Liver (tissue), 8 donors: ENCODE measurements at regions not wholly inside any gene's neighbourhood (a gene's known extent, or its start where the extent isn't known, plus 50 kb on each side); places are given as distances from the start of the nearest gene placed in this dataset.

Source experiments
- DNase-seq: peaks from one replicate; pipeline ENCODE4 v3.0.0-alpha.2; 2017; ENCODE audit warnings: low spot score
- H3K27ac ChIP-seq, 2 donors: one replicate each; pipeline ENCODE4 v1.7.0; 2013; ENCODE audit warnings: inconsistent platforms in 2 of 2, low read length in 2 of 2, control low read depth in 1 of 2, low read depth in 1 of 2, mild to moderate bottlenecking in 1 of 2
- H3K27me3 ChIP-seq, 4 donors: one replicate each; pipeline versions ENCODE4 v1.6.1 to v1.7.0; 2013; ENCODE audit warnings: low read length in 3 of 4, inconsistent platforms in 1 of 4, mild to moderate bottlenecking in 1 of 4, moderate library complexity in 1 of 4; ENCODE audit not compliant: control insufficient read depth in 4 of 4, insufficient read depth in 4 of 4
- H3K36me3 ChIP-seq, 4 donors: one replicate each; pipeline versions ENCODE4 v1.6.1 to v1.7.0; 2013; ENCODE audit warnings: low read length in 3 of 4, mild to moderate bottlenecking in 3 of 4, low read depth in 1 of 4, moderate library complexity in 1 of 4; ENCODE audit not compliant: control insufficient read depth in 4 of 4, insufficient read depth in 3 of 4
- H3K4me1 ChIP-seq, 4 donors: one replicate each; pipeline versions ENCODE4 v1.6.1 to v1.7.0; 2013; ENCODE audit warnings: low read length in 3 of 4, mild to moderate bottlenecking in 3 of 4, moderate library complexity in 1 of 4; ENCODE audit not compliant: control insufficient read depth in 4 of 4, insufficient read depth in 4 of 4
- H3K4me3 ChIP-seq, 3 donors: one replicate each; pipeline versions ENCODE4 v1.6.1 to v1.7.0; 2013; ENCODE audit warnings: low read length in 3 of 3, control low read depth in 1 of 3, low read depth in 1 of 3, mild to moderate bottlenecking in 1 of 3
- H3K9ac ChIP-seq, 2 donors: one replicate each; pipeline ENCODE4 v1.7.0; 2013; ENCODE audit warnings: low read length in 2 of 2, mild to moderate bottlenecking in 2 of 2, moderate library complexity in 2 of 2, control low read depth in 1 of 2, low read depth in 1 of 2
- H3K9me3 ChIP-seq, 4 donors: one replicate each; pipeline versions ENCODE4 v1.6.1 to v1.7.0; 2013; ENCODE audit warnings: low read length in 3 of 4; ENCODE audit not compliant: control insufficient read depth in 4 of 4
- EGR1 ChIP-seq, 2 donors: IDR thresholded peaks; 2 replicates each; pipeline ENCODE4 v1.6.1; 2016 to 2018; ENCODE audit warnings: antibody characterized with exemption in 2 of 2, low read depth in 2 of 2
- FOXA1 ChIP-seq: IDR thresholded peaks from 2 replicates; pipeline ENCODE4 v1.6.1; 2016; ENCODE audit warnings: antibody characterized with exemption
- FOXA2 ChIP-seq: IDR thresholded peaks from 2 replicates; pipeline ENCODE4 v1.6.1; 2016; ENCODE audit warnings: antibody characterized with exemption
- GABPA ChIP-seq, 2 donors: IDR thresholded peaks in 1 of 2; conservative IDR thresholded peaks in 1 of 2; 2 replicates each; pipeline ENCODE4 v1.6.1; 2016; ENCODE audit warnings: antibody characterized with exemption in 2 of 2, mild to moderate bottlenecking in 1 of 2, moderate library complexity in 1 of 2
- HNF4G ChIP-seq: IDR thresholded peaks from 2 replicates; pipeline ENCODE4 v1.6.1; 2016; ENCODE audit warnings: antibody characterized with exemption
- JUND ChIP-seq, 2 donors: IDR thresholded peaks; 2 replicates each; pipeline ENCODE4 v1.6.1; 2016; ENCODE audit warnings: antibody characterized with exemption in 2 of 2
- MAX ChIP-seq: IDR thresholded peaks from 2 replicates; pipeline ENCODE4 v1.6.1; 2016; ENCODE audit warnings: antibody characterized with exemption
- NR2F2 ChIP-seq: IDR thresholded peaks from 2 replicates; pipeline ENCODE4 v1.6.1; 2016; ENCODE audit warnings: antibody characterized with exemption
- RAD21 ChIP-seq, 2 donors: IDR thresholded peaks; 2 replicates each; pipeline ENCODE4 v1.6.1; 2016; ENCODE audit warnings: antibody characterized with exemption in 2 of 2, mild to moderate bottlenecking in 2 of 2
- RXRA ChIP-seq, 2 donors: IDR thresholded peaks; 2 replicates each; pipeline ENCODE4 v1.6.1; 2017 to 2018; ENCODE audit warnings: antibody characterized with exemption in 2 of 2, mild to moderate bottlenecking in 1 of 2
- SP1 ChIP-seq: IDR thresholded peaks from 2 replicates; pipeline ENCODE4 v1.6.1; 2018; ENCODE audit warnings: antibody characterized with exemption, mild to moderate bottlenecking
- YY1 ChIP-seq: IDR thresholded peaks from 2 replicates; pipeline ENCODE4 v1.6.1; 2016; ENCODE audit warnings: antibody characterized with exemption, mild to moderate bottlenecking
- WGBS: extraction: QIAGEN DNeasy Blood & Tissue Kit; methylation state at CpG from one replicate; pipeline ENCODE4 v1.1.7; 2013; 5-methylcytosine and 5-hydroxymethylcytosine counted together
- TF ChIP-seq, protein P1 (sequence below): fragments of 150-350 bp; IDR thresholded peaks from 2 replicates; pipeline ENCODE4 v1.5.1; 2017; ENCODE audit warnings: improper control_type of control experiment, low read depth, low read length; ENCODE audit not compliant: missing input control
- TF ChIP-seq, protein P2 (sequence below): IDR thresholded peaks from 2 replicates; pipeline ENCODE4 v1.6.1; 2016; ENCODE audit warnings: antibody characterized with exemption
- TF ChIP-seq, protein P3 (sequence below): IDR thresholded peaks from 2 replicates; pipeline ENCODE4 v1.6.1; 2016; ENCODE audit warnings: antibody characterized with exemption
- donor health status: healthy.
- donor health status: healthy.
- donor health status: healthy.
- donor health status: healthy.
- donor health status: healthy.

- Histone ChIP-seq H3K9me3 (no peaks in the 10 kb centered on the region), H3K36me3 (no peaks in the 10 kb centered on the region), H3K27me3 (no peaks in the 10 kb centered on the region), H3K4me1 (no peaks in the 10 kb centered on the region), H3K9ac (no peak overlapping the region), H3K27ac (no peak overlapping the region), H3K4me3 (no peak overlapping the region)
- 91% methylated on average over 3 of the region's 3 CpGs for WGBS
- TF ChIP-seq, protein P1, sequence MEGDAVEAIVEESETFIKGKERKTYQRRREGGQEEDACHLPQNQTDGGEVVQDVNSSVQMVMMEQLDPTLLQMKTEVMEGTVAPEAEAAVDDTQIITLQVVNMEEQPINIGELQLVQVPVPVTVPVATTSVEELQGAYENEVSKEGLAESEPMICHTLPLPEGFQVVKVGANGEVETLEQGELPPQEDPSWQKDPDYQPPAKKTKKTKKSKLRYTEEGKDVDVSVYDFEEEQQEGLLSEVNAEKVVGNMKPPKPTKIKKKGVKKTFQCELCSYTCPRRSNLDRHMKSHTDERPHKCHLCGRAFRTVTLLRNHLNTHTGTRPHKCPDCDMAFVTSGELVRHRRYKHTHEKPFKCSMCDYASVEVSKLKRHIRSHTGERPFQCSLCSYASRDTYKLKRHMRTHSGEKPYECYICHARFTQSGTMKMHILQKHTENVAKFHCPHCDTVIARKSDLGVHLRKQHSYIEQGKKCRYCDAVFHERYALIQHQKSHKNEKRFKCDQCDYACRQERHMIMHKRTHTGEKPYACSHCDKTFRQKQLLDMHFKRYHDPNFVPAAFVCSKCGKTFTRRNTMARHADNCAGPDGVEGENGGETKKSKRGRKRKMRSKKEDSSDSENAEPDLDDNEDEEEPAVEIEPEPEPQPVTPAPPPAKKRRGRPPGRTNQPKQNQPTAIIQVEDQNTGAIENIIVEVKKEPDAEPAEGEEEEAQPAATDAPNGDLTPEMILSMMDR = no peak
- no peak for TF ChIP-seq GABPA (IDR thresholded peaks at IDR 0.05 in 1 of 2, conservative IDR thresholded peaks at IDR 0.05 in 1 of 2)
- no peak for TF ChIP-seq MAX
- TF ChIP-seq FOXA2 = no peak
- no peak for TF ChIP-seq YY1
- no peak for TF ChIP-seq RXRA (IDR thresholded peaks at IDR 0.05)
- TF ChIP-seq RAD21 (IDR thresholded peaks at IDR 0.05) = no peak
- no peak for TF ChIP-seq HNF4G
- no peak for TF ChIP-seq EGR1 (IDR thresholded peaks at IDR 0.05; ENCODE audit: low read depth in 2 of 2)
- TF ChIP-seq, protein P2, sequence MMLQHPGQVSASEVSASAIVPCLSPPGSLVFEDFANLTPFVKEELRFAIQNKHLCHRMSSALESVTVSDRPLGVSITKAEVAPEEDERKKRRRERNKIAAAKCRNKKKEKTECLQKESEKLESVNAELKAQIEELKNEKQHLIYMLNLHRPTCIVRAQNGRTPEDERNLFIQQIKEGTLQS = no peak
- no peak for DNase-seq
These were observed 220.2 kb downstream of the DUSP10 start for GRCh38 chr1:221521686-221522085.

GRCh38 chr1:221522529-221522940 lies 219.4 kb downstream of the DUSP10 start:
- no peak for TF ChIP-seq YY1
- no peak for TF ChIP-seq HNF4G
- 88% methylated on average over 2 of the region's 2 CpGs for WGBS
- H3K9ac ChIP-seq = no peak overlapping the region
- no peaks in the 10 kb centered on the region for H3K9me3 ChIP-seq
- H3K27ac ChIP-seq = no peak overlapping the region
- no peaks in the 10 kb centered on the region for H3K36me3 ChIP-seq
- H3K4me3 ChIP-seq = no peak overlapping the region
- no peaks in the 10 kb centered on the region for H3K27me3 ChIP-seq
- no peak for DNase-seq
- no peaks in the 10 kb centered on the region for H3K4me1 ChIP-seq

DNA sequence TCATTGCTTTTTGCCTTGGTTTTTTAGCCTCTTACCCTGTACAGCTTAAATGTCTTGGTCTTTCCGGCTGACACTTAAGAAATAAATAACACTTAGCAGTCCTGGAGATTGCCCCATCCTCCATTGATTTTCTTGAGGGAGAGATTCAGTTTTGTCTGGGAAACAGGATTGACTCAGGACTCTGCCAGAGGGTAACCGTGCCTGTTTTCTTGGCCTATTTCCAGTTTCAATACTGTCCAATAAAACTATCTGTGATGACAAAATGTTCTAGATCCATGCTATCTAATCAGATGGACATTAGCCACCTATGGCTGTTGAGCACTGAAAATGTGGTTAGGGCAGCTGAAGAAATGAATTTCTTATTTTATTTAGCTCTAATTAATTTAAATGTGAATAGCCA lies 216.1 kb downstream of the DUSP10 start:
- H3K4me3 ChIP-seq = no peak overlapping the region
- TF ChIP-seq EGR1 (IDR thresholded peaks at IDR 0.05; ENCODE audit: low read depth in 2 of 2) = no peak
- no peak for TF ChIP-seq MAX
- TF ChIP-seq, protein P3, sequence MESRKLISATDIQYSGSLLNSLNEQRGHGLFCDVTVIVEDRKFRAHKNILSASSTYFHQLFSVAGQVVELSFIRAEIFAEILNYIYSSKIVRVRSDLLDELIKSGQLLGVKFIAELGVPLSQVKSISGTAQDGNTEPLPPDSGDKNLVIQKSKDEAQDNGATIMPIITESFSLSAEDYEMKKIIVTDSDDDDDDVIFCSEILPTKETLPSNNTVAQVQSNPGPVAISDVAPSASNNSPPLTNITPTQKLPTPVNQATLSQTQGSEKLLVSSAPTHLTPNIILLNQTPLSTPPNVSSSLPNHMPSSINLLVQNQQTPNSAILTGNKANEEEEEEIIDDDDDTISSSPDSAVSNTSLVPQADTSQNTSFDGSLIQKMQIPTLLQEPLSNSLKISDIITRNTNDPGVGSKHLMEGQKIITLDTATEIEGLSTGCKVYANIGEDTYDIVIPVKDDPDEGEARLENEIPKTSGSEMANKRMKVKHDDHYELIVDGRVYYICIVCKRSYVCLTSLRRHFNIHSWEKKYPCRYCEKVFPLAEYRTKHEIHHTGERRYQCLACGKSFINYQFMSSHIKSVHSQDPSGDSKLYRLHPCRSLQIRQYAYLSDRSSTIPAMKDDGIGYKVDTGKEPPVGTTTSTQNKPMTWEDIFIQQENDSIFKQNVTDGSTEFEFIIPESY = no peak
- TF ChIP-seq, protein P1 = no peak
- TF ChIP-seq GABPA (IDR thresholded peaks at IDR 0.05 in 1 of 2, conservative IDR thresholded peaks at IDR 0.05 in 1 of 2) = no peak
- TF ChIP-seq, protein P2 = no peak
- TF ChIP-seq JUND (IDR thresholded peaks at IDR 0.05) = no peak
- no peak for TF ChIP-seq NR2F2
- no peak for TF ChIP-seq YY1
- TF ChIP-seq SP1 = no peak
- TF ChIP-seq RAD21 (IDR thresholded peaks at IDR 0.05) = no peak
- no peak for TF ChIP-seq RXRA (IDR thresholded peaks at IDR 0.05)
- no peak for TF ChIP-seq HNF4G
- no peak for TF ChIP-seq FOXA1
- no peaks in the 10 kb centered on the region for H3K4me1 ChIP-seq
- no peak overlapping the region for H3K27ac ChIP-seq
- WGBS = 38% methylated on average over 2 of the region's 2 CpGs
- no peaks in the 10 kb centered on the region for H3K36me3 ChIP-seq
- no peak for DNase-seq
- no peaks in the 10 kb centered on the region for H3K27me3 ChIP-seq
- H3K9ac ChIP-seq = no peak overlapping the region
- no peaks in the 10 kb centered on the region for H3K9me3 ChIP-seq
